ENCODE measurements at regions not wholly inside any gene's neighbourhood (a gene's known extent, or its start where the extent isn't known, plus 50 kb on each side); places are given as distances from the start of the nearest gene placed in this dataset.

GRCh38 chr18:39586741-39587140 is 2021.1 kb upstream of the CELF4 start (continued):
- no peak for TF ChIP-seq CHD7 (IDR thresholded peaks at IDR 0.05; ENCODE audit: insufficient replicate concordance, low read length)
- no peak for TF ChIP-seq SAP30 (IDR thresholded peaks at IDR 0.05; ENCODE audit: insufficient read depth, insufficient replicate concordance, low read length)
- TF ChIP-seq, protein P1, sequence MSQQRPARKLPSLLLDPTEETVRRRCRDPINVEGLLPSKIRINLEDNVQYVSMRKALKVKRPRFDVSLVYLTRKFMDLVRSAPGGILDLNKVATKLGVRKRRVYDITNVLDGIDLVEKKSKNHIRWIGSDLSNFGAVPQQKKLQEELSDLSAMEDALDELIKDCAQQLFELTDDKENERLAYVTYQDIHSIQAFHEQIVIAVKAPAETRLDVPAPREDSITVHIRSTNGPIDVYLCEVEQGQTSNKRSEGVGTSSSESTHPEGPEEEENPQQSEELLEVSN (IDR thresholded peaks at IDR 0.05), result no peak
- TF ChIP-seq, protein P2, sequence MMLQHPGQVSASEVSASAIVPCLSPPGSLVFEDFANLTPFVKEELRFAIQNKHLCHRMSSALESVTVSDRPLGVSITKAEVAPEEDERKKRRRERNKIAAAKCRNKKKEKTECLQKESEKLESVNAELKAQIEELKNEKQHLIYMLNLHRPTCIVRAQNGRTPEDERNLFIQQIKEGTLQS (IDR thresholded peaks at IDR 0.05; ENCODE audit: insufficient read depth, low read depth, low read length), result no peak
- no peak for TF ChIP-seq NRF1 (IDR thresholded peaks at IDR 0.05; ENCODE audit: low read depth, low read length)
- TF ChIP-seq ZNF274 (IDR thresholded peaks at IDR 0.05; ENCODE audit: borderline replicate concordance, extremely low read depth, low read length), result no peak

All from H1 (cell line).